Activated CD8-positive, alpha-beta T cell treated with anti-CD3 and anti-CD28 coated beads for 36 hours (primary cell): ENCODE measurements at regions not wholly inside any gene's neighbourhood (a gene's known extent, or its start where the extent isn't known, plus 50 kb on each side); places are given as distances from the start of the nearest gene placed in this dataset.

Experiments
- ATAC-seq: fragments of 200-7000 bp; cut with Tn5 transposase; one replicate; pipeline ENCODE4 v1.10.0; 2021; ENCODE audit warnings: mild to moderate bottlenecking, moderate library complexity
- CTCF ChIA-PET: fragments of 350-600 bp; sonication (Branson Sonifier 250); formaldehyde crosslinking; loops from one replicate; lab custom pipeline; 2021; ENCODE audit warnings: antibody characterized with exemption; lab: Charles Lee
- POLR2A ChIA-PET: fragments of 350-600 bp; sonication (Branson Sonifier 250); formaldehyde crosslinking; loops from one replicate; lab custom pipeline; 2021; ENCODE audit warnings: antibody characterized with exemption; lab: Charles Lee
- DNase-seq: peaks from one replicate; pipeline ENCODE4 v3.0.0-alpha.2; 2020
- H3K27ac Mint-ChIP-seq: one replicate; pipeline ENCODE4 v1.8.0; 2021; ENCODE audit warnings: mild to moderate bottlenecking, mixed read lengths
- H3K27me3 Mint-ChIP-seq: one replicate; pipeline ENCODE4 v1.8.0; 2021; ENCODE audit warnings: mixed read lengths
- H3K36me3 Mint-ChIP-seq: one replicate; pipeline ENCODE4 v1.8.0; 2021; ENCODE audit warnings: low read depth, mixed read lengths
- H3K4me1 Mint-ChIP-seq: one replicate; pipeline ENCODE4 v1.8.0; 2021; ENCODE audit warnings: low read depth, mixed read lengths
- H3K4me3 Mint-ChIP-seq: one replicate; pipeline ENCODE4 v1.8.0; 2021; ENCODE audit warnings: mild to moderate bottlenecking, moderate library complexity, mixed read lengths
- H3K9me3 Mint-ChIP-seq: one replicate; pipeline ENCODE4 v1.8.0; 2021; ENCODE audit warnings: mixed read lengths
- CTCF ChIP-seq: fragments of 200-600 bp; IDR thresholded peaks from one replicate; pipeline ENCODE4 v1.8.0; 2022; ENCODE audit warnings: antibody characterized with exemption, mild to moderate bottlenecking
- intact Hi-C: fragments of 100-400 bp; cut with micrococcal nuclease; formaldehyde crosslinking; loops from one replicate; pipeline ENCODE4 v1.10.0; 2022

GRCh38 chr1:105399716-105400115 lies 1650.0 kb downstream of the AMY1C start:
- POLR2A ChIA-PET: no interaction called here
- DNase-seq (no peak), ATAC-seq (no peak)
- CTCF ChIA-PET: no interaction called here
- TF ChIP-seq CTCF: no peak
- H3K4me1 Mint-ChIP-seq: no peaks in the 10 kb centered on the region
- peaks cover 12% of the 10 kb centered on the region for H3K9me3 Mint-ChIP-seq
- H3K27ac Mint-ChIP-seq: no peak overlapping the region
- intact Hi-C loops: no loop called here
- H3K4me3 Mint-ChIP-seq: no peak overlapping the region
- H3K36me3 Mint-ChIP-seq: no peaks in the 10 kb centered on the region
- H3K27me3 Mint-ChIP-seq: no peaks in the 10 kb centered on the region

- Mint-ChIP-seq H3K4me1 (no peaks in the 10 kb centered on the region), H3K9me3 (peaks cover 11% of the 10 kb centered on the region), H3K27me3 (no peaks in the 10 kb centered on the region), H3K4me3 (no peak overlapping the region), H3K36me3 (no peaks in the 10 kb centered on the region), H3K27ac (no peak overlapping the region)
- intact Hi-C loops: no loop called here
- ChIA-PET POLR2A (no interaction called here), CTCF (no interaction called here)
- DNase-seq: no peak
- TF ChIP-seq CTCF: no peak
- ATAC-seq: no peak
Observed at GRCh38 chr1:105416261-105416660, 1640.2 kb upstream of the PRMT6 start.

- intact Hi-C loops: no loop called here
- CTCF ChIA-PET: no interaction called here
- Mint-ChIP-seq H3K36me3 (no peaks in the 10 kb centered on the region), H3K27ac (no peak overlapping the region), H3K4me1 (no peaks in the 10 kb centered on the region), H3K9me3 (peaks cover 14% of the 10 kb centered on the region), H3K27me3 (no peaks in the 10 kb centered on the region), H3K4me3 (no peak overlapping the region)
- DNase-seq (no peak), ATAC-seq (no peak)
- no peak for TF ChIP-seq CTCF
- POLR2A ChIA-PET: no interaction called here
Observed at GRCh38 chr1:105419030-105419429, 1637.4 kb upstream of the PRMT6 start.

- ATAC-seq: no peak
- no peaks in the 10 kb centered on the region for H3K36me3 Mint-ChIP-seq
- ChIA-PET CTCF (no interaction called here), POLR2A (no interaction called here)
- H3K4me3 Mint-ChIP-seq: no peak overlapping the region
- H3K27me3 Mint-ChIP-seq: no peaks in the 10 kb centered on the region
- peaks cover 3% of the 10 kb centered on the region for H3K9me3 Mint-ChIP-seq
- no peak for TF ChIP-seq CTCF
- no peaks in the 10 kb centered on the region for H3K4me1 Mint-ChIP-seq
- intact Hi-C loops: no loop called here
- no peak overlapping the region for H3K27ac Mint-ChIP-seq
- DNase-seq: no peak
Observed at GRCh38 chr1:105427543-105427942, 1628.9 kb upstream of the PRMT6 start.

- ATAC-seq: no peak
- Mint-ChIP-seq H3K4me1 (no peaks in the 10 kb centered on the region), H3K27ac (no peak overlapping the region)
Observed at GRCh38 chr1:105436589-105437259, 1619.8 kb upstream of the PRMT6 start.

More at GRCh38 chr1:105436589-105437259, 1619.8 kb upstream of the PRMT6 start:
- CTCF ChIA-PET: no interaction called here
- Mint-ChIP-seq H3K9me3 (peaks cover 17% of the 10 kb centered on the region), H3K27me3 (no peaks in the 10 kb centered on the region), H3K4me3 (no peak overlapping the region), H3K36me3 (no peaks in the 10 kb centered on the region)
- no peak for DNase-seq
- TF ChIP-seq CTCF: no peak
- intact Hi-C loops: no loop called here
- POLR2A ChIA-PET: no interaction called here
